Occipital lobe (tissue), 1 donor: ENCODE measurements at regions not wholly inside any gene's neighbourhood (a gene's known extent, or its start where the extent isn't known, plus 50 kb on each side); places are given as distances from the start of the nearest gene placed in this dataset.

Experiments used
- DNase-seq: peaks from one replicate; lab custom pipeline; 2025; lab: John Stamatoyannopoulos, UW

DNA sequence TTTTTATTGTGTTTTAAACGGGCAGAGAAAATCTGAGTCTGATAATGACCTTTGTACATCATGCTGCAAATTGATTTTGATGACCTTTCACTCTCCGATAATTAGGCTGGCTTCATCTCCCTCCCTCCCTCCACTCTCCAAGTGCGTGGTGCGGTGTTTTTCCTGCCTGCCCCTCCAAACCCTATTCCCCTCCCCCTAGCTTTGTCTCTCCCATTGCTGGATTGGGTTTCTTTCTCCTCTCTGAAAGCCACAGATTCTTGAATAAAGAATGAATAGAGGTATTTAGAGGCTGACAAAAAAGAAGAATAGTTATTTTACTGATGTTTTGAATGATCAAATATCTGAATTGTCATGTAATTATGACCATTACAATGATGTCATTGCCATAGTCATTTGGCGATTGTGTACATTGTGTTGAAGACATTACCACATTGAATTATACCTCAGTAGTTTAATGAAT, 571.1 kb upstream of the ZNF608 start:
- DNase-seq: no peak

DNA sequence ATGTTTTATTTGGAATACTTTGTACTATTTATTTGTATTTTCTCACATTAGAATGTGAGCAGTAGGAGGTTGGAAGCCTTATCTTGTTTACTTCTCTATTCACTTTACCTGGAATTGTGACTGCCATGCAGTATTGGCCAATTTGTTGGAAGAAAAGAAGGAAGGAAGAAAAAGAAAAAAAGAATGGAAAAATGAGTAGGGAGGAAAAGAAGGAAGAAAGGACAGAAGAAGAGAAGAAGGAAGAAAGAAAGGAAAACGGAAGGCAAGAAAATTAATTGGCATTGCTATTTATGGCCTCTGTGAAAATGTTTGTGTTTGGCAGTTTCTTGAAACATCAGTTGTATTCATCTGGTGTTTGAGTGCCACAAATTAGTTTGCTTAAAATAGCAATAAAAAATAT, 575.2 kb upstream of the ZNF608 start:
- no peak for DNase-seq

GRCh38 chr5:125323613-125324012, 577.2 kb upstream of the ZNF608 start:
- DNase-seq: no peak

DNA sequence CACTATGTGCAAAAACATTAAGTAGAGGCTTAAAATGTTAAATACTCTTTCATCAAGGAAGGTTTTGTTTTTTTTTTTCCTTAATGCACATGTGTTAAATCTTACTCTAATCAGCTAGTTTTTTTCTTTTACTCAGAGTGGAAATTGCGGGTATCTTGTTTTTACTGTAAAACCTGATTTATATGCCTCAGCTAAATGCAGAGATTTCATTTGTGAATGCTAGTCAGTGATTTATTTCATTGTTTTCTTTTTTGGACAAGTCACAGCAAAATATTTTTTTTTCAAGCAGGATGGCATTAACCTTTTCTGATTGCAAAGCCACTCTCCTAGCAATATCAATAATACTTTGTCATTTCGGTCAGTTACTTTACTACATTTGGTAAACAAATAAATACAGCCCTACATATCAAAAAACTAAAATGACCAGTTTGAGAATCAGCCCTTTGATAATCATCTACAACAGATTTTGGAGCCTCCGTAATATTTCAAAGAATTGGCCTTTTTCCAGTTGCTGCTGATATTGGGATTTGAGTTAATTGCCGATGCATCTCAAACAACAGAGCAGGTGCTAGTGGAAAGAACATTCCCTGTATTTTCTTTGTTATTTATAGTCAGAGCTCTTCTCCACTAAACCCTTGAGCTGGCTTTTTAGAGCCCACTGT, 579.2 kb upstream of the ZNF608 start:
- DNase-seq: no peak

GRCh38 chr5:125326150-125326510, 579.7 kb upstream of the ZNF608 start:
- DNase-seq: no peak

GRCh38 chr5:125327676-125328075, 581.2 kb upstream of the ZNF608 start:
- no peak for DNase-seq

DNA sequence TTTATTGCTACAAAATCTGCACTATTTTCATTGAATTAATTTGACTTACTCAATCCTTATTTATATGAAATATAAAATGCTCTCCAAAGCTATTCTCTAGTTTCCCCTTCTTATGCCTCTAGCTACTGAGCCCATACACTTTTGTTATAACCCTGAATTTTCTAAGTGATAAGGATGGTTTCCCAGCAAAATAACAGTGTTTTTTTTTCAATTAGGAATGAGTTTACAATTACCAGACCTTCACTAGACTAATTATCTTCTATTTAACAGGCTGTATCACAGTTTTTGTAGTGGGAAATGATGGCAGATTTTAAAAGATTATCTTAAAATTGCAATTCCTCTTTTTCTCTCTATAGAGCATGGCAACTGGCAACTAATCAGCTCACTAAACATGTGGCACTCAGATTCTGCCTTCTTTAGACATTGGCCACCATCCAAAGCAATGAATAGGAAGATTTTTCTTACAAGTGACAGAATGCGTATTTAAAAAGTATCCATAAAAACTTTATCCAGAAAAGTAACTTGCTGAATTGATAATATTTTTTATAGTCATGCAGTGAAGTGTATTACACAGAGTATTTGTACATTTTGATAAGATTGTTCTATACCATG, 585.7 kb upstream of the ZNF608 start:
- no peak for DNase-seq

- DNase-seq: no peak
Measured at GRCh38 chr5:125333416-125333815, 587.0 kb upstream of the ZNF608 start.

DNA sequence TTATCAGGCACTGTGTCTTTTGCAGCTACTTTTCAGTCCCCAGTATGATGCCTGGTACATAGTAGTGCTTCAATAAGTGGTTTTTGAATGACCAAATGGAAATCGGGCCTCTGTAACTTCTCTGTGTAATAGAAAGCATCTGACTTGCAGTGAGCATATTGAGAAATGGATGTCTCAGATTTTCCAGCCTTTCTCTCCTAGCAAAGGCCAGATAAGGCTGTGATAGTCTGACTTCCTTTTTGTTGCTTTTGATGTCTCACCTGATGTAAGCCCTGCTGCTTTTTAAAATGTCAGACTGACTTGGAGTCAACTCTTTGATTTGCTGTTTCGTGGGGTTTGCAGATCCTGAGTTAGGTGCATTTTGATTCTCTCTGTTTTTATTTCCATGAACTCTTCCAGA, 590.0 kb upstream of the ZNF608 start:
- no peak for DNase-seq

- DNase-seq: no peak
Measured at GRCh38 chr5:125337294-125337693, 590.9 kb upstream of the ZNF608 start.

- no peak for DNase-seq
Measured at GRCh38 chr5:125338440-125339174, 592.2 kb upstream of the ZNF608 start.

GRCh38 chr5:125341436-125341835, 595.0 kb upstream of the ZNF608 start:
- no peak for DNase-seq

- DNase-seq: no peak
Measured at GRCh38 chr5:125343015-125343414, 596.6 kb upstream of the ZNF608 start.

DNA sequence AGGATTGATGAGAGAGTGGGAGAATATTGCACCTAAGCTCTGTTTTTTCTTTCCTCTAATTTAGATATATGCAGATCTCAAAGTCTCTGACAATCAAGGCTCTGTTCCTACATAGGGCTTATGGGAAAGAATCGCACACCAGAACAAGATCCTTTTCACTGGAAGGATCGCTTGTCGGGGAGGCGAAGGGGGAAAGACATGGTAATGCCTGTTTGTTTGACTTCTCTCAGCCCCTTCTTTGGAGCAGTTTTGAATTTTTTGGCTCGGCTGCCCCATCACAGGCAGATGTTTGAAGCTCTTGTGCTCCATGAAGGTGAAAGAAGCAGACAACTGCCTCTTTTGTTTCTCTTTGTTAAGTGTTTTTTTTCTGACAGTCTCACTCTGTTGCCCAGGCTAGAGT, 599.9 kb upstream of the ZNF608 start:
- DNase-seq: no peak

- DNase-seq: no peak
Measured at GRCh38 chr5:125348221-125348692, 601.8 kb upstream of the ZNF608 start.

- no peak for DNase-seq
Measured at GRCh38 chr5:125348936-125349831, 602.7 kb upstream of the ZNF608 start.

GRCh38 chr5:125357660-125358059, 611.2 kb upstream of the ZNF608 start:
- no peak for DNase-seq

- DNase-seq: no peak
Measured at GRCh38 chr5:125365747-125366146, 619.3 kb upstream of the ZNF608 start.

GRCh38 chr5:125367702-125368101, 621.3 kb upstream of the ZNF608 start:
- no peak for DNase-seq

- no peak for DNase-seq
Measured at GRCh38 chr5:125370461-125371205, 624.2 kb upstream of the ZNF608 start.
